GM19438 (cell line): ENCODE measurements at regions not wholly inside any gene's neighbourhood (a gene's known extent, or its start where the extent isn't known, plus 50 kb on each side); places are given as distances from the start of the nearest gene placed in this dataset.

Source experiments
- ATAC-seq: cut with Tn5 transposase; IDR thresholded peaks from one replicate; pipeline ENCODE4 v1.9.1; 2021; ENCODE audit warnings: low read depth; ENCODE audit not compliant: unreplicated experiment

GRCh38 chr6:11332463-11332862 lies 100.0 kb upstream of the NEDD9 start:
- no peak for ATAC-seq

- no peak for ATAC-seq
Measured at GRCh38 chr6:11331111-11331510, 98.6 kb upstream of the NEDD9 start.

GRCh38 chr6:11330413-11330760 lies 97.9 kb upstream of the NEDD9 start:
- ATAC-seq, result no peak

GRCh38 chr6:11329726-11330412 lies 97.4 kb upstream of the NEDD9 start:
- no peak for ATAC-seq

- ATAC-seq, result no peak
Measured at GRCh38 chr6:11328613-11329247, 96.3 kb upstream of the NEDD9 start.

- ATAC-seq, result no peak
Measured at GRCh38 chr6:11327961-11328360, 95.5 kb upstream of the NEDD9 start.

GRCh38 chr6:11326116-11326515 lies 93.6 kb upstream of the NEDD9 start:
- no peak for ATAC-seq

GRCh38 chr6:11324453-11325015 lies 92.1 kb upstream of the NEDD9 start:
- peak; percentile 70 for ATAC-seq

- no peak for ATAC-seq
Measured at GRCh38 chr6:11323666-11324452, 91.4 kb upstream of the NEDD9 start.

- ATAC-seq, result no peak
Measured at GRCh38 chr6:11322252-11322885, 89.9 kb upstream of the NEDD9 start.

- no peak for ATAC-seq
Measured at GRCh38 chr6:11320914-11321597, 88.6 kb upstream of the NEDD9 start.

GRCh38 chr6:11318835-11319813 lies 86.7 kb upstream of the NEDD9 start:
- ATAC-seq, result no peak

- ATAC-seq, result no peak
Measured at GRCh38 chr6:11317885-11318771, 85.7 kb upstream of the NEDD9 start.

GRCh38 chr6:11315743-11316437 lies 83.4 kb upstream of the NEDD9 start:
- ATAC-seq, result no peak

- no peak for ATAC-seq
Measured at GRCh38 chr6:11313207-11313606, 80.7 kb upstream of the NEDD9 start.

GRCh38 chr6:11311970-11312369 lies 79.5 kb upstream of the NEDD9 start:
- ATAC-seq, result no peak

GRCh38 chr6:11309947-11310665 lies 77.6 kb upstream of the NEDD9 start:
- no peak for ATAC-seq
